SU-DHL-6 (cell line): ENCODE measurements at regions not wholly inside any gene's neighbourhood (a gene's known extent, or its start where the extent isn't known, plus 50 kb on each side); places are given as distances from the start of the nearest gene placed in this dataset.

ENCODE experiments used
- H2AFZ ChIP-seq: fragments of 200-600 bp; sonication (generic); 2 replicates; pipeline ENCODE4 v1.6.1; 2014; ENCODE audit warnings: low read depth, mild to moderate bottlenecking, moderate library complexity, mixed read lengths, antibody characterized with exemption, low read length; ENCODE audit not compliant: severe bottlenecking
- H3F3A ChIP-seq: fragments of 200-600 bp; shearing (Covaris generic); 2 replicates; pipeline ENCODE4 v1.6.0; 2016; ENCODE audit warnings: antibody characterized with exemption, mild to moderate bottlenecking; ENCODE audit not compliant: insufficient read depth
- H3K27ac ChIP-seq: fragments of 200-600 bp; sonication (generic); 2 replicates; pipeline ENCODE4 v1.5.1; 2016; ENCODE audit warnings: low read depth, mild to moderate bottlenecking, low read length, moderate library complexity, mixed read lengths
- H3K27me3 ChIP-seq: fragments of 200-600 bp; sonication (generic), shearing (Covaris generic); 2 replicates; pipeline ENCODE4 v1.6.0; 2014; ENCODE audit warnings: mild to moderate bottlenecking, low read length
- H3K36me3 ChIP-seq: fragments of 200-600 bp; sonication (generic); 2 replicates; pipeline ENCODE4 v1.6.1; 2014; ENCODE audit warnings: mild to moderate bottlenecking, low read length, mixed read lengths
- H3K4me2 ChIP-seq: fragments of 300-600, 200-600 bp; shearing (Covaris generic), sonication (generic); 2 replicates; pipeline ENCODE4 v1.6.0; 2014; ENCODE audit warnings: low read length, low read depth, mild to moderate bottlenecking; ENCODE audit not compliant: poor library complexity, severe bottlenecking
- H3K4me3 ChIP-seq: fragments of 200-600 bp; sonication (generic); 2 replicates; pipeline ENCODE4 v1.5.1; 2014; ENCODE audit warnings: antibody characterized with exemption, low read length, mild to moderate bottlenecking, mixed read lengths; ENCODE audit not compliant: insufficient read depth, poor library complexity, severe bottlenecking
- H3K79me2 ChIP-seq: fragments of 200-600 bp; sonication (generic); 2 replicates; pipeline ENCODE4 v1.6.1; 2014; ENCODE audit warnings: mild to moderate bottlenecking, low read length, moderate library complexity; ENCODE audit not compliant: insufficient read depth
- H3K9ac ChIP-seq: fragments of 200-600 bp; sonication (generic); 2 replicates; pipeline ENCODE4 v1.7.0; 2014; ENCODE audit warnings: mild to moderate bottlenecking, low read length
- H3K9me2 ChIP-seq: fragments of 200-600 bp; sonication (generic); replicated peaks from 2 replicates; pipeline ENCODE4 v1.6.1; 2014; ENCODE audit warnings: low read length; ENCODE audit not compliant: insufficient read depth
- H3K9me3 ChIP-seq: fragments of 200-600 bp; sonication (generic); 2 replicates; pipeline ENCODE4 v1.6.1; 2014; ENCODE audit warnings: low read length, mixed read lengths; ENCODE audit not compliant: insufficient read depth
- H4K20me1 ChIP-seq: fragments of 200-600 bp; sonication (generic); 2 replicates; pipeline ENCODE4 v1.6.1; 2014; ENCODE audit warnings: low read depth, mild to moderate bottlenecking, antibody characterized with exemption, low read length, moderate library complexity, mixed read lengths
- EZH2phosphoT487 ChIP-seq: fragments of 200-600 bp; sonication (generic), shearing (Covaris generic); conservative IDR thresholded peaks from 2 replicates; pipeline ENCODE4 v1.6.1; 2018; ENCODE audit warnings: mild to moderate bottlenecking, antibody characterized with exemption, low read length, moderate library complexity, mixed read lengths
- TF ChIP-seq, protein P1 (sequence below): fragments of 200-600 bp; sonication (generic); IDR thresholded peaks from one replicate; pipeline ENCODE4 v1.5.1; 2017; ENCODE audit warnings: antibody characterized with exemption, mild to moderate bottlenecking, low read length, moderate library complexity; ENCODE audit not compliant: insufficient read depth, poor library complexity, severe bottlenecking

DNA sequence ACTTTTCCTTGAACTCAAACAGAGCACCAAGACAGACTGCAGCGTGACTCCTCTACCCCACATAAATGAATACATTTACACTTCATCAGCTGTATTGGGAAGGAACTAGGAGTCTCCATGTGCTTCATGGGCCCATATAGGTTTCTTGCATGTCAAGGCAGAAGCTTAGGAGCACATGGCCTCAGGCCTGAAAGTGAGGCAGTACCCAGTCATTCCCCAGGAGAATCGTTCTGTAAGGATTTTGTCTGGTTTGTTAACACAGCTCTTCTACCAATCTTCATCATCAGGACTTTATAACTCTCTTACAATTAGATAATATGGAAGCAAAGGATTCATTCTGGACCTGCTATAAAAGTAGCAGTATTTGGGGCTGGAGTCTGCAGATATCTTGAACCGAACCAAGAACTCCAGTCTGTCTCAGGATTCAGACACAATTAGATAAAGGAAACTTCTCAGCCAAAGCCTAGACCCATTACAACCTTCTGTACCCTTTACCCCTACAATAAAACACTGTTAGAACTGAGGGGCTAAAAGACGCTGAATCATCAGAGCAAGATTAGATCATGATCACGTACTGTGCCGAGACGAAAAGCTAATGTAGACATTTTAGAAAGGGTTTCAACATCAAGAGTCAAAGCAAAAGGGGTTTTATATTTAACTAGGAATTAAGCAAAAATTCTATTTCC is 385.5 kb upstream of the SLC30A5 start:
- no peaks in the 10 kb centered on the region for H4K20me1 ChIP-seq
- no peaks in the 10 kb centered on the region for H3F3A ChIP-seq
- H3K79me2 ChIP-seq, result no peaks in the 10 kb centered on the region
- no peak for TF ChIP-seq EZH2phosphoT487
- TF ChIP-seq, protein P1, sequence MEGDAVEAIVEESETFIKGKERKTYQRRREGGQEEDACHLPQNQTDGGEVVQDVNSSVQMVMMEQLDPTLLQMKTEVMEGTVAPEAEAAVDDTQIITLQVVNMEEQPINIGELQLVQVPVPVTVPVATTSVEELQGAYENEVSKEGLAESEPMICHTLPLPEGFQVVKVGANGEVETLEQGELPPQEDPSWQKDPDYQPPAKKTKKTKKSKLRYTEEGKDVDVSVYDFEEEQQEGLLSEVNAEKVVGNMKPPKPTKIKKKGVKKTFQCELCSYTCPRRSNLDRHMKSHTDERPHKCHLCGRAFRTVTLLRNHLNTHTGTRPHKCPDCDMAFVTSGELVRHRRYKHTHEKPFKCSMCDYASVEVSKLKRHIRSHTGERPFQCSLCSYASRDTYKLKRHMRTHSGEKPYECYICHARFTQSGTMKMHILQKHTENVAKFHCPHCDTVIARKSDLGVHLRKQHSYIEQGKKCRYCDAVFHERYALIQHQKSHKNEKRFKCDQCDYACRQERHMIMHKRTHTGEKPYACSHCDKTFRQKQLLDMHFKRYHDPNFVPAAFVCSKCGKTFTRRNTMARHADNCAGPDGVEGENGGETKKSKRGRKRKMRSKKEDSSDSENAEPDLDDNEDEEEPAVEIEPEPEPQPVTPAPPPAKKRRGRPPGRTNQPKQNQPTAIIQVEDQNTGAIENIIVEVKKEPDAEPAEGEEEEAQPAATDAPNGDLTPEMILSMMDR, result no peak
- no peaks in the 10 kb centered on the region for H3K9me3 ChIP-seq
- H3K27me3 ChIP-seq, result no peaks in the 10 kb centered on the region
- no peak overlapping the region for H3K9ac ChIP-seq
- H3K4me2 ChIP-seq, result no peak overlapping the region
- H3K36me3 ChIP-seq, result no peaks in the 10 kb centered on the region
- no peak overlapping the region for H2AFZ ChIP-seq
- no peak overlapping the region for H3K4me3 ChIP-seq
- no peak overlapping the region for H3K27ac ChIP-seq
- H3K9me2 ChIP-seq, result no peaks in the 10 kb centered on the region

GRCh38 chr5:68708842-68709170 is 385.0 kb upstream of the SLC30A5 start:
- Histone ChIP-seq H3K9me3 (no peaks in the 10 kb centered on the region), H3K9ac (no peak overlapping the region), H3K9me2 (no peaks in the 10 kb centered on the region), H4K20me1 (no peaks in the 10 kb centered on the region), H3K27me3 (no peaks in the 10 kb centered on the region), H3K36me3 (no peaks in the 10 kb centered on the region), H3K4me3 (no peak overlapping the region), H3K4me2 (no peak overlapping the region), H3F3A (no peaks in the 10 kb centered on the region), H3K79me2 (no peaks in the 10 kb centered on the region), H3K27ac (no peak overlapping the region), H2AFZ (no peak overlapping the region)
- TF ChIP-seq EZH2phosphoT487, result no peak
- TF ChIP-seq, protein P1, result no peak

GRCh38 chr5:68709239-68709638 is 384.6 kb upstream of the SLC30A5 start:
- H3K9me3 ChIP-seq, result no peaks in the 10 kb centered on the region
- H3K4me3 ChIP-seq, result no peak overlapping the region
- H2AFZ ChIP-seq, result no peak overlapping the region
- no peak overlapping the region for H3K9ac ChIP-seq
- H3K9me2 ChIP-seq, result no peaks in the 10 kb centered on the region
- TF ChIP-seq, protein P1, result no peak
- TF ChIP-seq EZH2phosphoT487, result no peak
- no peaks in the 10 kb centered on the region for H3K27me3 ChIP-seq
- H3F3A ChIP-seq, result no peaks in the 10 kb centered on the region
- H3K4me2 ChIP-seq, result no peak overlapping the region
- H3K36me3 ChIP-seq, result no peaks in the 10 kb centered on the region
- no peaks in the 10 kb centered on the region for H3K79me2 ChIP-seq
- H3K27ac ChIP-seq, result no peak overlapping the region
- H4K20me1 ChIP-seq, result no peaks in the 10 kb centered on the region
